Gastroesophageal sphincter (tissue), 3 donors: ENCODE measurements at regions not wholly inside any gene's neighbourhood (a gene's known extent, or its start where the extent isn't known, plus 50 kb on each side); places are given as distances from the start of the nearest gene placed in this dataset.
"Not testable (repeated sequence)": the region's sequence is repeated elsewhere in the genome, so short reads cannot be mapped to it uniquely, and the experiment has no call there.

ENCODE experiments used
- POLR2A ChIP-seq, 2 donors: fragments of 450-650 bp; IDR thresholded peaks; one replicate each; pipeline ENCODE4 v1.6.1; 2017; ENCODE audit warnings: antibody characterized with exemption in 2 of 2, mild to moderate bottlenecking in 2 of 2, moderate library complexity in 1 of 2
- POLR2AphosphoS5 ChIP-seq: sonication (generic); formaldehyde crosslinking; IDR thresholded peaks from one replicate; pipeline ENCODE4 v1.6.1; 2017; ENCODE audit warnings: antibody characterized with exemption
- TF ChIP-seq, protein P1 (sequence below), 4 experiments: fragments of 200-600 bp in 2 of 4; fragments of 450-650 bp in 2 of 4; sonication (generic) in 1 of 4; IDR thresholded peaks; one replicate each; pipeline ENCODE4 v1.5.1; 2017 to 2019; ENCODE audit warnings: antibody characterized with exemption in 4 of 4, mild to moderate bottlenecking in 2 of 4, moderate library complexity in 2 of 4

DNA sequence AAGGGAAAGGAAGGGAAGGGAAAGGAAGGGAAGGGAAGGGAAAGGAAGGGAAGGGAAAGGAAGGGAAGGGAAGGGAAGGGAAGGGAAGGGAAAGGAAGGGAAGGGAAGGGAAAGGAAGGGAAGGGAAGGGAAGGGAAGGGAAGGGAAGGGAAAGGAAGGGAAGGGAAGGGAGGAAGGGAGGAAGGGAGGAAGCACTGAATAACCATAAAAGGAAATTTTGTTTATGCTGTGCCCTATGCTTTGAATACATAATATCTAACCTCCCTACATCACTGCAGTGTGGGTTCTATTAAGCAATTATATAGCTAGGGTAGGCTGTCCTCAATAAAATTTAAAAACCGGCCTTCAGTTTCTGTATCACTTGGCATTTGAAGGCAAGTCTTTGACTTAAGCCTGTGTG lies 346.6 kb downstream of the SLC7A11 start:
- TF ChIP-seq, protein P1, sequence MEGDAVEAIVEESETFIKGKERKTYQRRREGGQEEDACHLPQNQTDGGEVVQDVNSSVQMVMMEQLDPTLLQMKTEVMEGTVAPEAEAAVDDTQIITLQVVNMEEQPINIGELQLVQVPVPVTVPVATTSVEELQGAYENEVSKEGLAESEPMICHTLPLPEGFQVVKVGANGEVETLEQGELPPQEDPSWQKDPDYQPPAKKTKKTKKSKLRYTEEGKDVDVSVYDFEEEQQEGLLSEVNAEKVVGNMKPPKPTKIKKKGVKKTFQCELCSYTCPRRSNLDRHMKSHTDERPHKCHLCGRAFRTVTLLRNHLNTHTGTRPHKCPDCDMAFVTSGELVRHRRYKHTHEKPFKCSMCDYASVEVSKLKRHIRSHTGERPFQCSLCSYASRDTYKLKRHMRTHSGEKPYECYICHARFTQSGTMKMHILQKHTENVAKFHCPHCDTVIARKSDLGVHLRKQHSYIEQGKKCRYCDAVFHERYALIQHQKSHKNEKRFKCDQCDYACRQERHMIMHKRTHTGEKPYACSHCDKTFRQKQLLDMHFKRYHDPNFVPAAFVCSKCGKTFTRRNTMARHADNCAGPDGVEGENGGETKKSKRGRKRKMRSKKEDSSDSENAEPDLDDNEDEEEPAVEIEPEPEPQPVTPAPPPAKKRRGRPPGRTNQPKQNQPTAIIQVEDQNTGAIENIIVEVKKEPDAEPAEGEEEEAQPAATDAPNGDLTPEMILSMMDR (IDR thresholded peaks at IDR 0.05): not testable (repeated sequence)
- TF ChIP-seq POLR2A (IDR thresholded peaks at IDR 0.05); POLR2AphosphoS5: not testable (repeated sequence)
